HuH-7.5 (cell line): ENCODE measurements at regions not wholly inside any gene's neighbourhood (a gene's known extent, or its start where the extent isn't known, plus 50 kb on each side); places are given as distances from the start of the nearest gene placed in this dataset.

Source experiments
- DNase-seq: peaks from one replicate; pipeline ENCODE4 v3.0.0; 2011; ENCODE audit warnings: low spot score

- peak; percentile 88 for DNase-seq
Observed at GRCh38 chr14:104341532-104342434, 203.4 kb downstream of the KIF26A start.

DNA sequence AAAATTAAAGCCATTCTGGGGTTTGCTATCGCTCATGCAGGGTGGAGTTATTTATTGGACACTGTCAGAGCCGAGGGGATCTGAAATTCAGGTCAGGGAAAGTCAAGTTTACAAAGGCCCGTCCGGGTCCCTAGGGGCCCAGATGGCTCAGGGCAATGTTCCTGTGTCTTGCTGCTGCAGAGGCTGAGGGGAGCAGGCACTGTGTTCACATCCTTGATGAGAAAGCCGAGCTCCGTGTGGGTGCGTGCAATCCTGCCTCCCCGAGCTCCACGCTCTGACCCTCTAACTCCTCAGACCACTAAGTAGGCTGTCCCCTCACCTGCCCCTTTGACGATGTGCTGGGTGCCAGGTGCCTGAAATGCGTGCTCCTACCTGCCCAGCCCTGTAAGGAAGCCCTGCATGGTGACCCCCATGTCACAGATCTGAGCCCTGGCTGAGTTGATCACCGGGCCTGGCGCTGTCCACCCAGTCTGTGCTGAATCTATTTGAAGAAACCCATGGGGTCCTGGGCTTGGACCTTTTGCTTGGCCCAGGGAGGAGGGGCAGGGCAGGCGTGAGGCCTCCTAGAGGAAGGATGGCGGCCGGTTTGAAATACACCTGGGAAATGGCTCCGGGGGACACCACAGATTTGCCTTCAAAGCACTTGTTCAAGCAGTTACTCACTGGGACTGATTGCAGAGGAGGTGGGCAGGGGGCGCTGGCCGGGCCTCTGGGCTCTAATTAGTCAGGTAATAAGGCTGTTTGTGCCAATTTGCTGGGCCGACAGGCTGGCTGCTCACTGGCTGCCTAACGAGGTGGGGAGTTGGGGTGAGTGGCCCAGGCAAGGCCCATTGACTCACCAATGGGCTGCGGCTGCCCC is 204.3 kb downstream of the KIF26A start:
- no peak for DNase-seq

DNA sequence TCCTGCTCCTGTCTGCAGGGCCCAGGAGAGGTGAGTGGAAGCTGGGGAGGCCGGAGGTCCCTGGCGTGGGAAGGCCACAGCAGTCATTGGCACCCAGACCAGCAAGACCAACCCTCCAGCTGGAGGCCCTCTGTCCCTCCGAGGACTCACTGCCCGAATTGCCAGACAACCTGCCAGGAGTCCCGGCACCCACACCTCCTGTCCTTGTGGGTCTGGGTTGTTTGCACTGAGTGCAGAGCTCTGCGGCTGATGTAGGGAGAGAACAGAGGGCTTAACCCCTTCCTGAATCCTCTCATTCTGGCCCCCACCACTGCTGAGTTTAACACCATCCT is 204.9 kb downstream of the KIF26A start:
- DNase-seq, result no peak

GRCh38 chr14:104343690-104344640 is 205.6 kb downstream of the KIF26A start:
- DNase-seq, result no peak

GRCh38 chr14:104344818-104345620 is 206.6 kb downstream of the KIF26A start:
- DNase-seq, result no peak

DNA sequence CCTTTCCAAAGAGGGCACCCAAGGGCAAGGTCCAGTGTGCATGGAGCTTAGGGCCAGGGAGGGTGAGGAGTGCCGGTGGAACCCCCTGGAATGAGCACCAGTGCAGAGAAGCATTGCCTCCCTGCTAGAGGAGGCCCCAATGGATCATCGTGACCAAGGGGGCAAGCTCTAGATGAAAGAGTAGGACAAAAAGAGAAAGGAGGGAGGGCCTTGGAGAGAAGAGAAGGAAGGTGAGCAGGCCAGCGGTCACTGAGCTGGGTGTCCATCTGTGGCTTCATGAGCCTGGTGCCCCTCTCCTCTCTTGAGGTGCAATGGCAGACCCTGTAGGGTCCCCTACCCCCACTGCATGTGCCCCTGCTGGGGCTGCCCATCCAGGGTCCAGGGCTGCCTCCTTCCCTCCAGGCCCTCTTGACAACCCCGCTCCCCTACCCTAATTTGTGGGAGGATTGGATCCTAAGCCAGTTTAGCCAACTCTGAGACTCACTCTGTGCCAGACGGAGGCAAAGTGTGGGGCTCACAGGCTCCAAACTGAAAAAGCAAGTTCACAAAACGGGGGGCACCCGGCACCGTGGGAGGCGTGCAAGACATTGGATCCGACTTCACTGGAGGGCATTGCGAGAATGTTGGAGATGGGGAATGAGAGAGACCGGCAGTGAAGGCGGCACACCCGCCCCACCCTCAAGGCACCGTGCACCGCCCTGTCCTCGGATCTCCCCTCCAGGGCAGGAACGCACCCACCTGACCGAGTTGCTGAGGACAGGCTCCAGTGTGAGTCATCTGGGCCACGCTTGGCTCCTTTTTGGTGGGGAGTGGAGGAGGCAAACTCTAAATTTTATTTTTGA is 207.5 kb downstream of the KIF26A start:
- no peak for DNase-seq

- DNase-seq, result no peak
Observed at GRCh38 chr14:104346608-104347007, 208.2 kb downstream of the KIF26A start.

- DNase-seq, result no peak
Observed at GRCh38 chr14:104348741-104349140, 210.4 kb downstream of the KIF26A start.

GRCh38 chr14:104349950-104350349 is 211.6 kb downstream of the KIF26A start:
- DNase-seq, result no peak

DNA sequence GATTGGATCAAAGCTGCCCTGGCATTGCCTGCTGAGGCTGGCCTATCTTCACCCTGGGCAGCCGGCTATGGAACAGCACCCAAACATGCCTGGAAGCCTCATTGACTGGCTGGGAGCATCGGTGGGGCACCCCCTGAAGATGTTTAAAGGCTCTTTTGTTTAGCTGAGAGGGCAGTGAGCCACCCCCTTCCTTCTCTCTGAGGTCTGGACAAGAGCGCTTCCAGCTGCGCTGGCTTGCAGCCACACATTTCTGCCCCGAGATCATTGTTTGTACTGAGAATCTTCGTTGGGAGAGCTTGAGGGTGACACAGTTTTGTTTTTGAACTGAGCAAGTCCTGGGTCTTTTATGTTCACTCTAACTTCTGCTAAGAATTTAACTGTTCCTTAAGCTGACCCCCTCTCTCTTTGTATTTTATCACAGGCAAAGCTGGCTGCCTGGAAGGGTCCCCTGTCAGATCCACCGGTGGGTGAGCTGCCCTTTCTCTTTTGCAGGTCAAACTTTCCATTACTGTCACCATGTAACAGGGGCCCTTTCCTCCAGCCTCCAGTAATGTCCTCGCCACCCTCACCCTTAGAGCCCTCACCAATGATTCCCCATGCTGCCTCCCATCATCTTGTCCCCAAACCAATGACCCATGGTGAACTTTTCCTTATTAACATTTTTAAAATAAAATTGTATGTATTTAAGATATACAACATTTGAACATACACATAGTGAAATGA is 212.2 kb downstream of the KIF26A start:
- no peak for DNase-seq

DNA sequence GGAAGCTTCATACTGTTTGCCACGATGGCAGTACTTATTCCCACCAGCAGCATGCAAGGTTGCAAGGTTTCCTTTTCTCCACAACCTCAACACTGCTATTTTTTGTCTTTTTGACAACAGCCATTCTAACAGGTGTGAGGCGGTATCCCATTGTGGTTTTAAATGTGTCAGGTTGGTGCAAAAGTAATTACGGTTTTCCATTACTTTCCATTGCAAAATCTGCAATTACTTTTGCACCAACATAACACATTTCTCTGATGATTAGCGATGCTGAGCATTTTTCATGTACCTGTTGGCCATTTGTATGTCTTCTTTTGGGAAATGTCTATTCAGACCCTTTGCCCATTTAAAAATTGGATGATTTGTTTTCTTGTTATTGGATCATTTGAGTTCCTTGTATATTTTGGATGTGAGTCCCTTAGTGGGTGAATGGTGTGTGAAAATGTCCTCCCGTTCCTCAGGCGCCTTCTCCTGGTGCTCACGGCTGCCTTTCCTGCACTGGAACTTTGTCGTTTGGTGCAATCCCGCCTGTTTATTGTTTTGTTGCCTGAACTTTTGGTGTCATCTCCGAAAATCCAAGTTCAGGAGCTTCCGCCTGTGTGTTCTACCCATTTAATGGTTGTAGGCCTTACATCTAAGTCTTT is 213.6 kb downstream of the KIF26A start:
- DNase-seq, result no peak

- no peak for DNase-seq
Observed at GRCh38 chr14:104352493-104353220, 214.3 kb downstream of the KIF26A start.

GRCh38 chr14:104353221-104353920 is 215.0 kb downstream of the KIF26A start:
- DNase-seq, result no peak

- no peak for DNase-seq
Observed at GRCh38 chr14:104353921-104354701, 215.7 kb downstream of the KIF26A start.

DNA sequence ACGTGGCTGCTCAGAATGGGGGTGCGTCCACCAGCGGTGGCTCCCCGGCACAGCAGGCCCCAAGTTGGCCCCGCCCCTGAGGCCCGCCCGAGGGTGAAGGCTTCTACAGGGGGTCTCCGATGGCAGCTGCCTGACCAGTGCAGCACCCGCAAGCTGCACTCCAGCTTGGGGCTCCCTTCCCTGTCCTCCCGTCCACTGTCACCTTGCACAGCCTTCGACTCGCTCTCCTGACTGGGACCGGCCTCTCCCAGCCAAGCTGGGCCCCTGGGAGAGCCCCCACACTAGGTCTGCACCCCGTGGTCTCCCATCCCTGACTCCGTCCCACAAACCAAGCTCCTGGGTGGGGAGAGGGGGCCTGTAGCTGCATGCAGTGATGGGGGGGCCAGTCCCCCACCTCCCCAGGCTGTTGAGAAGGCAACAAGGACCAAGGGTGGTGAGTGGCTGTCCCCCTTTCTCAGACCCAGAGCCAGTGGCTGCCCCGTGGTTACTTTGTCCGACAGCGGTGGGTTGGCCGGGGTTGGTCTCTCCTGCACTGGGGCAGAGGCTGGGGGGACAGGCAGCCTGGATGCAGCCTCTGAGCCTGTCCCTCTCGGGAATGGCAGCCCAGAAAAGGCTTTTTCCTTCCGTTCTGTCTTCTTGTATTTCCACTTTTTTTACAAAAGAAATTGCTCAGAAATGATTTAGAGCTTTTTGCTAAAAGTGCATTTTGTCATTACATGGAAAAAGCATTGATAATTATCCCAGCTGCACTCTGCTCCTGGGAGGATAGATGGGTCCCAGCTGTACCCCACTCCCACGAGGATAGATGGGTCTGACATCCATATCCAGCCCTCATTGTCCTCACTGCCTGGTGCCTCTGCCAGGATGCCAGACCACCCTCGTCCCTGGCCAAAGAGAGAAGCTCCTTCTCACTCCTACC is 217.0 kb downstream of the KIF26A start:
- DNase-seq, result no peak
